CD14-positive monocyte (primary cell): ENCODE measurements at regions not wholly inside any gene's neighbourhood (a gene's known extent, or its start where the extent isn't known, plus 50 kb on each side); places are given as distances from the start of the nearest gene placed in this dataset.
"Not testable (repeated sequence)": the region's sequence is repeated elsewhere in the genome, so short reads cannot be mapped to it uniquely, and the experiment has no call there.

Experiments used
- DNase-seq, 3 donors: peaks; one replicate each; pipeline ENCODE4 v3.0.0-alpha.2; 2011 to 2022
- H2AFZ ChIP-seq: 2 replicates; pipeline ENCODE4 v1.6.0; 2012; ENCODE audit warnings: mild to moderate bottlenecking, low read depth, low read length, inconsistent platforms; ENCODE audit not compliant: insufficient read depth, poor library complexity, severe bottlenecking
- H3K27ac ChIP-seq, 2 donors: 1 replicate in 1 of 2; 2 replicates in 1 of 2; pipeline ENCODE4 v1.5.1; 2012 to 2013; ENCODE audit warnings: low read length in 2 of 2, control low read depth in 1 of 2, inconsistent platforms in 1 of 2, low read depth in 1 of 2, mild to moderate bottlenecking in 1 of 2
- H3K27me3 ChIP-seq, 2 donors: one replicate each; pipeline versions ENCODE4 v1.6.0 to v1.6.1; 2011 to 2013; ENCODE audit warnings: low read length in 2 of 2; ENCODE audit not compliant: control insufficient read depth in 2 of 2, insufficient read depth in 2 of 2
- H3K36me3 ChIP-seq, 2 donors: replicated peaks in 1 of 2; 1 replicate in 1 of 2; 2 replicates in 1 of 2; pipeline versions ENCODE4 v1.5.1 to v1.6.1; 2012 to 2013; ENCODE audit warnings: low read length in 2 of 2, control low read depth in 1 of 2, inconsistent platforms in 1 of 2, mild to moderate bottlenecking in 1 of 2; ENCODE audit not compliant: insufficient read depth in 2 of 2, control insufficient read depth in 1 of 2
- H3K4me1 ChIP-seq, 2 donors: 1 replicate in 1 of 2; 2 replicates in 1 of 2; pipeline versions ENCODE4 v1.5.1 to v1.6.1; 2012 to 2013; ENCODE audit warnings: low read length in 2 of 2, control low read depth in 1 of 2, inconsistent platforms in 1 of 2, mild to moderate bottlenecking in 1 of 2, moderate library complexity in 1 of 2; ENCODE audit not compliant: insufficient read depth in 2 of 2, control insufficient read depth in 1 of 2
- H3K4me2 ChIP-seq: replicated peaks from 2 replicates; pipeline ENCODE3; 2012; ENCODE audit warnings: low read length, moderate library complexity, mild to moderate bottlenecking; ENCODE audit not compliant: poor library complexity, severe bottlenecking; ENCODE audit errors: extremely low read depth
- H3K4me3 ChIP-seq, 3 experiments: fragments of 200-600 bp in 1 of 3; sonication (generic) in 1 of 3; replicated peaks in 1 of 3; 1 replicate in 2 of 3; 2 replicates in 1 of 3; pipeline ENCODE4 v1.5.1; 2011 to 2013; ENCODE audit warnings: low read length in 3 of 3, mild to moderate bottlenecking in 3 of 3, control low read depth in 2 of 3, low read depth in 2 of 3, inconsistent platforms in 1 of 3, moderate library complexity in 1 of 3
- H3K79me2 ChIP-seq: 2 replicates; pipeline ENCODE4 v1.6.0; 2012; ENCODE audit warnings: mild to moderate bottlenecking, control low read depth, inconsistent platforms, low read length, moderate library complexity; ENCODE audit not compliant: insufficient read depth
- H3K9ac ChIP-seq: 2 replicates; pipeline ENCODE4 v1.6.0; 2017; ENCODE audit warnings: low read length, mild to moderate bottlenecking; ENCODE audit not compliant: insufficient read depth, poor library complexity, severe bottlenecking
- H3K9me3 ChIP-seq, 2 donors: replicated peaks in 1 of 2; 1 replicate in 1 of 2; 2 replicates in 1 of 2; pipeline versions ENCODE4 v1.5.1 to v1.6.1; 2012 to 2013; ENCODE audit warnings: low read length in 2 of 2, control low read depth in 1 of 2; ENCODE audit not compliant: control insufficient read depth in 1 of 2, insufficient read depth in 1 of 2
- H4K20me1 ChIP-seq: 2 replicates; pipeline ENCODE4 v1.6.0; 2012; ENCODE audit warnings: mild to moderate bottlenecking, low read length, control low read depth, moderate library complexity; ENCODE audit not compliant: insufficient read depth
- H3K27ac Mint-ChIP-seq, 7 donors: one replicate each; pipeline ENCODE4 v1.8.0; 2020; ENCODE audit warnings: mild to moderate bottlenecking in 7 of 7, mixed read lengths in 7 of 7, moderate library complexity in 6 of 7, inconsistent platforms in 2 of 7
- H3K27me3 Mint-ChIP-seq, 3 donors: one replicate each; pipeline ENCODE4 v1.8.0; 2021 to 2022; ENCODE audit warnings: low read depth in 3 of 3, mild to moderate bottlenecking in 3 of 3, mixed read lengths in 3 of 3, moderate library complexity in 3 of 3, inconsistent platforms in 1 of 3
- H3K36me3 Mint-ChIP-seq, 2 donors: one replicate each; pipeline ENCODE4 v1.8.0; 2020; ENCODE audit warnings: mixed read lengths in 2 of 2, inconsistent platforms in 1 of 2, mild to moderate bottlenecking in 1 of 2
- H3K4me1 Mint-ChIP-seq: one replicate; pipeline ENCODE4 v1.8.0; 2020; ENCODE audit warnings: mild to moderate bottlenecking, mixed read lengths
- H3K4me3 Mint-ChIP-seq, 2 donors: one replicate each; pipeline ENCODE4 v1.8.0; 2020; ENCODE audit warnings: mild to moderate bottlenecking in 2 of 2, mixed read lengths in 2 of 2, moderate library complexity in 1 of 2
- H3K9me3 Mint-ChIP-seq, 7 donors: one replicate each; pipeline ENCODE4 v1.8.0; 2020 to 2022; ENCODE audit warnings: mixed read lengths in 7 of 7, mild to moderate bottlenecking in 6 of 7, moderate library complexity in 6 of 7, inconsistent platforms in 2 of 7
- WGBS: methylation state at CpG from one replicate; pipeline ENCODE4 v1.1.5; 2013; ENCODE audit warnings: missing lambda C conversion rate; ENCODE audit not compliant: insufficient coverage; 5-methylcytosine and 5-hydroxymethylcytosine counted together
- intact Hi-C, 2 donors: fragments of 100-400 bp; cut with micrococcal nuclease; formaldehyde crosslinking; loops; one replicate each; pipeline versions ENCODE4 v1.15.0 to v1.15.1; 2023
- TF ChIP-seq, protein P1 (sequence below): fragments of 200-600 bp; IDR thresholded peaks from one replicate; pipeline ENCODE4 v1.8.0; 2022; ENCODE audit warnings: antibody characterized with exemption, mild to moderate bottlenecking

DNA sequence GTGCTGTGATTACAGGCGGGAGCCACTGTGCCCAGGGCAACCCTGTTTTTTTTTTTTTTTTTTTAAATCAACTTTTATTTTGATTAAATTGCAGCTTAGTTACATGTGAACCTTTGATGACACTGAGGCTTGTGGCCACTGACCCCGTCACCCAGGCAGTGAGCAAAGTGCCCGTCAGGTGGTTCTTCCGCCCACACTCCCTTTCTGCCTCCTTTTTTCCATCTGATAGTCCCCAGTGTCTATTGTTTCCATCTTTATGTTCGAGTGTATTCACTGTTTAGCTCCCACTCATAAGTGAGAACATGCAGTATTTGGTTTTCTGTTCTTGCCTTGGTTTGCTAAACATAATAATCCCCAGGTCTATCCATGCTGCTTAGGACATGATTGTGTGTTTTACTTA, 110.9 kb upstream of the GRK3 start:
- Histone ChIP-seq H3K9ac (no peak overlapping the region), H3K4me1 (peaks cover 12 to 17% of the 10 kb centered on the region in 2 donors), H3K27ac (no peak overlapping the region), H3K4me3 (no peak overlapping the region), H3K4me2 (no peak overlapping the region), H3K27me3 (no peaks in the 10 kb centered on the region), H4K20me1 (peaks cover 64% of the 10 kb centered on the region), H2AFZ (no peak overlapping the region), H3K36me3 (peaks cover 22 to 37% of the 10 kb centered on the region in 2 donors), H3K9me3 (no peaks in the 10 kb centered on the region), H3K79me2 (peaks cover 66% of the 10 kb centered on the region)
- TF ChIP-seq, protein P1, sequence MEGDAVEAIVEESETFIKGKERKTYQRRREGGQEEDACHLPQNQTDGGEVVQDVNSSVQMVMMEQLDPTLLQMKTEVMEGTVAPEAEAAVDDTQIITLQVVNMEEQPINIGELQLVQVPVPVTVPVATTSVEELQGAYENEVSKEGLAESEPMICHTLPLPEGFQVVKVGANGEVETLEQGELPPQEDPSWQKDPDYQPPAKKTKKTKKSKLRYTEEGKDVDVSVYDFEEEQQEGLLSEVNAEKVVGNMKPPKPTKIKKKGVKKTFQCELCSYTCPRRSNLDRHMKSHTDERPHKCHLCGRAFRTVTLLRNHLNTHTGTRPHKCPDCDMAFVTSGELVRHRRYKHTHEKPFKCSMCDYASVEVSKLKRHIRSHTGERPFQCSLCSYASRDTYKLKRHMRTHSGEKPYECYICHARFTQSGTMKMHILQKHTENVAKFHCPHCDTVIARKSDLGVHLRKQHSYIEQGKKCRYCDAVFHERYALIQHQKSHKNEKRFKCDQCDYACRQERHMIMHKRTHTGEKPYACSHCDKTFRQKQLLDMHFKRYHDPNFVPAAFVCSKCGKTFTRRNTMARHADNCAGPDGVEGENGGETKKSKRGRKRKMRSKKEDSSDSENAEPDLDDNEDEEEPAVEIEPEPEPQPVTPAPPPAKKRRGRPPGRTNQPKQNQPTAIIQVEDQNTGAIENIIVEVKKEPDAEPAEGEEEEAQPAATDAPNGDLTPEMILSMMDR: no peak
- 100% methylated on average over 3 of the region's 5 CpGs for WGBS
- H3K27me3 Mint-ChIP-seq: no peaks in the 10 kb centered on the region
- no peak for DNase-seq
- H3K9me3 Mint-ChIP-seq: no peaks in the 10 kb centered on the region
- peak overlapping the region in 2 of 7 donors; percentile 7 to 40 for H3K27ac Mint-ChIP-seq
- intact Hi-C loops: no loop called here
- peaks cover 31% of the 10 kb centered on the region for H3K4me1 Mint-ChIP-seq
- no peak overlapping the region for H3K4me3 Mint-ChIP-seq
- peaks cover 35 to 57% of the 10 kb centered on the region in 2 donors for H3K36me3 Mint-ChIP-seq

DNA sequence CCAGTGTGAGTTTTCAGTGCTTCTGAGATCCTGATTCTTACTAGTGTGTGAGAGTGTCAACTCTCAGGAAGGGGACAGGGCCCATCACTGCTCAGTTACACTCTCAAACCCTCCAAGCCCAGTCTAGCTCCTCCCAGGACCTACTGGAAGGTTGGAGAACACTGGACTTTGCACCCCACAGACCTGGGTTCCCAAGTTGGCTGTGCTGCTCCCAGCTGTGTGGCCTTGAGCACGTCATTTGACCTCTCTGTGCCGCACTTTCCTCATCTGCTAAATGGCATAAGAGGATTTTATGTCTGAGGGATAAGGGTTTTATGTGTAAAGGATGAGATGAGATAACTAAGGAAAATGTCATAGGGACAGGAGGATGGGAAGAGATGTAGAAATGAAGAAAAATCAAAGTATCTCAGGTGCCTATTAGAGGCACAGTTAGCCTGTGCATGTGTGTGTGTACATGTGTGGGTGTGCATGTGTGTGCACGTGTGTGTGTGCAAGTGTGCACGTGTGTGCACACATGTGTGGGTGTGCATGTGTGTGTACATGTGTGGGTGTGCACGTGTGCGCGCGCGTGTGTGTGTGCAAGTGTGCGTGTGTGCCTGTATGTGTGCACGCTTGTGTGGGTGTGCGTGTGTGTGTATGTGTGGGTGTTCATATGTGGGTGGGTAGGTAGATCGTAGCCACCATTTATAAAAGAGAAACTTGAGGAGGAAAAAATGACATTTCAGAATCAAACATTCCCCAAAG, 108.0 kb upstream of the GRK3 start:
- peaks cover 51 to 66% of the 10 kb centered on the region in 2 donors for H3K36me3 ChIP-seq
- H3K4me3 ChIP-seq, H3K9ac ChIP-seq, H3K27me3 Mint-ChIP-seq, intact Hi-C loops, DNase-seq, H3K27ac ChIP-seq, H2AFZ ChIP-seq, H3K4me2 ChIP-seq, H3K9me3 ChIP-seq, H3K27me3 ChIP-seq, H3K4me3 Mint-ChIP-seq, H3K9me3 Mint-ChIP-seq, H3K4me1 ChIP-seq: not testable (repeated sequence)
- peaks cover 37% of the 10 kb centered on the region for H3K79me2 ChIP-seq
- Mint-ChIP-seq H3K4me1 (peaks cover 11% of the 10 kb centered on the region), H3K27ac (peak overlapping the region in 2 of 7 donors; percentile 8 to 78), H3K36me3 (peaks cover 56 to 77% of the 10 kb centered on the region in 2 donors)
- 93% methylated on average over 8 of the region's 13 CpGs for WGBS
- peaks cover 44% of the 10 kb centered on the region for H4K20me1 ChIP-seq

DNA sequence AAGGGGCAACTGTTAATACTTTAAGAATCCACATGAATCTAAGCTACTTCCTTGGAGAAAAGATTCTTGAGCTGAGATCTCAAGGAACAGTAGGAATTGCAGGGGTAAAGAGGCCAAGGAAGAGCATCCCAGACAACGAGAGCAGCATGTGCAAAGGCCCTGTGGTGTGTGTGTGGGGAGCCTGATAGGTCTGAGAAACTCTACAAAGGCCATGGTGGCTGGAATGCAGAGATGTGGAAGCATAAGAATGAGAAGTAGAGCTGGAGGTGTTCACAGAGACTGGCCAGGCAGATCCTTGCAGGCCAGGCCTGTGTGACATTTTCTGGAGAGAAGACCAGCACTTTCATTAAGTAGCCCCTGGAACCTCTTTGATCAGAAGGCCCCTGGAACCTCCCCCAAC, 105.8 kb upstream of the GRK3 start:
- H3K27ac ChIP-seq, H3K4me1 ChIP-seq, H3K27me3 ChIP-seq, H3K4me3 ChIP-seq, H3K9me3 Mint-ChIP-seq, H3K27me3 Mint-ChIP-seq, H3K4me2 ChIP-seq, intact Hi-C loops, DNase-seq, H3K4me1 Mint-ChIP-seq, H2AFZ ChIP-seq, H3K9ac ChIP-seq, H3K4me3 Mint-ChIP-seq, H3K9me3 ChIP-seq: not testable (repeated sequence)
- Mint-ChIP-seq H3K36me3 (peaks cover 58 to 78% of the 10 kb centered on the region in 2 donors), H3K27ac (peak overlapping the region in 2 of 7 donors; percentile 18 to 66)
- WGBS: 100% methylated on average over 1 of the region's 1 CpG
- H4K20me1 ChIP-seq: peaks cover 32% of the 10 kb centered on the region
- peaks cover 52 to 72% of the 10 kb centered on the region in 2 donors for H3K36me3 ChIP-seq
- peaks cover 15% of the 10 kb centered on the region for H3K79me2 ChIP-seq

DNA sequence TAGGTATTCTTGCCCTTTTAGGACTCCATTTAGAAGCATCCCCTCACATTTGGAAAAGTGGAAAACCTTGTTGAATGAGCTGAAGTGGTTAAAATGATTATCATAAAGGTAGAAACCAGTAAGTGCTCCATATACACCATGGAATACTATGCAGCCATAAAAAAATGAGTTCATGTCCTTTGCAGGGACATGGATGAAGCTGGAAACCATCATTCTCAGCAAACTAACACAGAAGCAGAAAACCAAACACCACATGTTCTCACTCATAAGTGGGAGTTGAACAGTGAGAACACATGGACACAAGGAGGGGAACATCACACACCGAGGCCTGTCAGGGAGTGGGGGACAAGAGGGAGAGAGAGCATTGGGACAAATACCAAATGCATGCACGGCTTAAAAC, 103.8 kb upstream of the GRK3 start:
- H2AFZ ChIP-seq, H3K9me3 Mint-ChIP-seq, H3K4me3 Mint-ChIP-seq, H3K27ac ChIP-seq, H3K4me2 ChIP-seq, DNase-seq, H3K4me1 Mint-ChIP-seq, H3K9me3 ChIP-seq, H3K9ac ChIP-seq, H3K27me3 ChIP-seq, H3K4me3 ChIP-seq, H3K79me2 ChIP-seq, H3K4me1 ChIP-seq, H3K27me3 Mint-ChIP-seq: not testable (repeated sequence)
- peaks cover 15% of the 10 kb centered on the region for H4K20me1 ChIP-seq
- intact Hi-C loops: loop anchor here (5.0 to 10.0 kb wide), 3 partner anchors 72 to 874 kb away; no protein-coding TSS in a partner anchor
- Mint-ChIP-seq H3K36me3 (peaks cover 48 to 67% of the 10 kb centered on the region in 2 donors), H3K27ac (peak overlapping the region in 1 of 7 donors; percentile 50)
- H3K36me3 ChIP-seq: peaks cover 42 to 61% of the 10 kb centered on the region in 2 donors
- WGBS: 80% methylated on average over 1 of the region's 2 CpGs
